Liver (tissue), 8 donors: ENCODE measurements at regions not wholly inside any gene's neighbourhood (a gene's known extent, or its start where the extent isn't known, plus 50 kb on each side); places are given as distances from the start of the nearest gene placed in this dataset.

Experiments used
- DNase-seq: peaks from one replicate; pipeline ENCODE4 v3.0.0-alpha.2; 2017; ENCODE audit warnings: low spot score
- H3K27ac ChIP-seq, 2 donors: one replicate each; pipeline ENCODE4 v1.7.0; 2013; ENCODE audit warnings: inconsistent platforms in 2 of 2, low read length in 2 of 2, control low read depth in 1 of 2, low read depth in 1 of 2, mild to moderate bottlenecking in 1 of 2
- H3K27me3 ChIP-seq, 4 donors: one replicate each; pipeline versions ENCODE4 v1.6.1 to v1.7.0; 2013; ENCODE audit warnings: low read length in 3 of 4, inconsistent platforms in 1 of 4, mild to moderate bottlenecking in 1 of 4, moderate library complexity in 1 of 4; ENCODE audit not compliant: control insufficient read depth in 4 of 4, insufficient read depth in 4 of 4
- H3K36me3 ChIP-seq, 4 donors: one replicate each; pipeline versions ENCODE4 v1.6.1 to v1.7.0; 2013; ENCODE audit warnings: low read length in 3 of 4, mild to moderate bottlenecking in 3 of 4, low read depth in 1 of 4, moderate library complexity in 1 of 4; ENCODE audit not compliant: control insufficient read depth in 4 of 4, insufficient read depth in 3 of 4
- H3K4me1 ChIP-seq, 4 donors: one replicate each; pipeline versions ENCODE4 v1.6.1 to v1.7.0; 2013; ENCODE audit warnings: low read length in 3 of 4, mild to moderate bottlenecking in 3 of 4, moderate library complexity in 1 of 4; ENCODE audit not compliant: control insufficient read depth in 4 of 4, insufficient read depth in 4 of 4
- H3K4me3 ChIP-seq, 3 donors: one replicate each; pipeline versions ENCODE4 v1.6.1 to v1.7.0; 2013; ENCODE audit warnings: low read length in 3 of 3, control low read depth in 1 of 3, low read depth in 1 of 3, mild to moderate bottlenecking in 1 of 3
- H3K9ac ChIP-seq, 2 donors: one replicate each; pipeline ENCODE4 v1.7.0; 2013; ENCODE audit warnings: low read length in 2 of 2, mild to moderate bottlenecking in 2 of 2, moderate library complexity in 2 of 2, control low read depth in 1 of 2, low read depth in 1 of 2
- H3K9me3 ChIP-seq, 4 donors: one replicate each; pipeline versions ENCODE4 v1.6.1 to v1.7.0; 2013; ENCODE audit warnings: low read length in 3 of 4; ENCODE audit not compliant: control insufficient read depth in 4 of 4
- ATF3 ChIP-seq: IDR thresholded peaks from 2 replicates; pipeline ENCODE4 v1.6.1; 2016; ENCODE audit warnings: antibody characterized with exemption
- CTCF ChIP-seq: fragments of 150-350 bp; IDR thresholded peaks from 2 replicates; pipeline ENCODE4 v1.5.1; 2017; ENCODE audit warnings: improper control_type of control experiment, low read depth, low read length; ENCODE audit not compliant: missing input control
- EGR1 ChIP-seq, 2 donors: IDR thresholded peaks; 2 replicates each; pipeline ENCODE4 v1.6.1; 2016 to 2018; ENCODE audit warnings: antibody characterized with exemption in 2 of 2, low read depth in 2 of 2
- FOXA1 ChIP-seq: IDR thresholded peaks from 2 replicates; pipeline ENCODE4 v1.6.1; 2016; ENCODE audit warnings: antibody characterized with exemption
- GABPA ChIP-seq, 2 donors: IDR thresholded peaks in 1 of 2; conservative IDR thresholded peaks in 1 of 2; 2 replicates each; pipeline ENCODE4 v1.6.1; 2016; ENCODE audit warnings: antibody characterized with exemption in 2 of 2, mild to moderate bottlenecking in 1 of 2, moderate library complexity in 1 of 2
- HNF4G ChIP-seq: IDR thresholded peaks from 2 replicates; pipeline ENCODE4 v1.6.1; 2016; ENCODE audit warnings: antibody characterized with exemption
- JUND ChIP-seq, 2 donors: IDR thresholded peaks; 2 replicates each; pipeline ENCODE4 v1.6.1; 2016; ENCODE audit warnings: antibody characterized with exemption in 2 of 2
- MAX ChIP-seq: IDR thresholded peaks from 2 replicates; pipeline ENCODE4 v1.6.1; 2016; ENCODE audit warnings: antibody characterized with exemption
- NR2F2 ChIP-seq: IDR thresholded peaks from 2 replicates; pipeline ENCODE4 v1.6.1; 2016; ENCODE audit warnings: antibody characterized with exemption
- RAD21 ChIP-seq, 2 donors: IDR thresholded peaks; 2 replicates each; pipeline ENCODE4 v1.6.1; 2016; ENCODE audit warnings: antibody characterized with exemption in 2 of 2, mild to moderate bottlenecking in 2 of 2
- REST ChIP-seq: IDR thresholded peaks from 2 replicates; pipeline ENCODE4 v1.6.1; 2016; ENCODE audit warnings: antibody characterized with exemption, mild to moderate bottlenecking
- RXRA ChIP-seq, 2 donors: IDR thresholded peaks; 2 replicates each; pipeline ENCODE4 v1.6.1; 2017 to 2018; ENCODE audit warnings: antibody characterized with exemption in 2 of 2, mild to moderate bottlenecking in 1 of 2
- YY1 ChIP-seq: IDR thresholded peaks from 2 replicates; pipeline ENCODE4 v1.6.1; 2016; ENCODE audit warnings: antibody characterized with exemption, mild to moderate bottlenecking
- ZBTB33 ChIP-seq: IDR thresholded peaks from 2 replicates; pipeline ENCODE4 v1.6.1; 2016; ENCODE audit warnings: antibody characterized with exemption
- WGBS: extraction: QIAGEN DNeasy Blood & Tissue Kit; methylation state at CpG from one replicate; pipeline ENCODE4 v1.1.7; 2013; 5-methylcytosine and 5-hydroxymethylcytosine counted together
- donor health status: healthy.
- donor health status: healthy.
- donor health status: healthy.
- donor health status: healthy.
- donor health status: healthy.

GRCh38 chr9:86772635-86772993, 174.7 kb downstream of the GAS1 start:
- 77% methylated on average over 4 of the region's 4 CpGs for WGBS

GRCh38 chr9:86771941-86772634, 175.2 kb downstream of the GAS1 start:
- no peak overlapping the region for H3K4me3 ChIP-seq
- no peaks in the 10 kb centered on the region for H3K9me3 ChIP-seq
- WGBS = 66% methylated on average over 6 of the region's 6 CpGs
- no peak overlapping the region for H3K27ac ChIP-seq
- H3K27me3 ChIP-seq = peaks cover 0 to 7% (median 0%) of the 10 kb centered on the region in 4 donors
- no peaks in the 10 kb centered on the region for H3K4me1 ChIP-seq
- no peak for DNase-seq
- peaks cover 0 to 1% (median 0%) of the 10 kb centered on the region in 4 donors for H3K36me3 ChIP-seq
- H3K9ac ChIP-seq = no peak overlapping the region
- TF ChIP-seq CTCF (no peak), ATF3 (no peak), GABPA (IDR thresholded peaks at IDR 0.05 in 1 of 2, conservative IDR thresholded peaks at IDR 0.05 in 1 of 2) (no peak), RAD21 (IDR thresholded peaks at IDR 0.05) (no peak), MAX (no peak), EGR1 (IDR thresholded peaks at IDR 0.05; ENCODE audit: low read depth in 2 of 2) (no peak), NR2F2 (no peak), YY1 (no peak), HNF4G (no peak), FOXA1 (no peak), JUND (IDR thresholded peaks at IDR 0.05) (no peak), RXRA (IDR thresholded peaks at IDR 0.05) (no peak)

More at GRCh38 chr9:86772635-86772993, 174.7 kb downstream of the GAS1 start:
- no peak for TF ChIP-seq ZBTB33
- TF ChIP-seq RXRA (IDR thresholded peaks at IDR 0.05) = no peak
- no peak for TF ChIP-seq RAD21 (IDR thresholded peaks at IDR 0.05)
- no peak for TF ChIP-seq MAX
- TF ChIP-seq EGR1 (IDR thresholded peaks at IDR 0.05; ENCODE audit: low read depth in 2 of 2) = no peak
- TF ChIP-seq JUND (IDR thresholded peaks at IDR 0.05) = no peak
- no peak for TF ChIP-seq REST
- Histone ChIP-seq H3K4me1 (no peaks in the 10 kb centered on the region), H3K9ac (no peak overlapping the region), H3K4me3 (no peak overlapping the region), H3K9me3 (no peaks in the 10 kb centered on the region), H3K27me3 (peaks cover 0 to 7% (median 0%) of the 10 kb centered on the region in 4 donors), H3K36me3 (peaks cover 0 to 1% (median 0%) of the 10 kb centered on the region in 4 donors), H3K27ac (no peak overlapping the region)
- DNase-seq = no peak
